RWPE2 (cell line): ENCODE measurements at regions not wholly inside any gene's neighbourhood (a gene's known extent, or its start where the extent isn't known, plus 50 kb on each side); places are given as distances from the start of the nearest gene placed in this dataset.

Experiments
- ATAC-seq: fragments of 200-7000 bp; cut with Tn5 transposase; 3 replicates; pipeline ENCODE4 v1.9.1; 2021; ENCODE audit warnings: low read depth
- DNase-seq: peaks from one replicate; pipeline ENCODE4 v3.0.0-alpha.2; 2020; ENCODE audit warnings: low spot score
- H3K27ac ChIP-seq: fragments of 450-650 bp; 2 replicates; pipeline ENCODE4 v1.5.1; 2017; ENCODE audit warnings: mild to moderate bottlenecking; ENCODE audit not compliant: poor library complexity, severe bottlenecking
- H3K27me3 ChIP-seq: fragments of 250-450 bp; sonication (Bioruptor Pico); 2 replicates; pipeline ENCODE4 v1.5.1; 2021; ENCODE audit warnings: mild to moderate bottlenecking, moderate library complexity; ENCODE audit not compliant: insufficient read depth, poor library complexity, severe bottlenecking
- H3K36me3 ChIP-seq: fragments of 250-450 bp; sonication (Bioruptor Pico); 2 replicates; pipeline ENCODE4 v1.5.1; 2020; ENCODE audit warnings: low read depth, mild to moderate bottlenecking, moderate library complexity
- H3K4me1 ChIP-seq: fragments of 250-450 bp; sonication (Bioruptor Pico); 2 replicates; pipeline ENCODE4 v1.5.1; 2021; ENCODE audit warnings: mild to moderate bottlenecking, moderate library complexity; ENCODE audit not compliant: insufficient read depth, poor library complexity, severe bottlenecking
- H3K4me3 ChIP-seq: fragments of 250-450 bp; sonication (Bioruptor Pico); 2 replicates; pipeline ENCODE4 v1.5.1; 2021; ENCODE audit warnings: mild to moderate bottlenecking, moderate library complexity; ENCODE audit not compliant: severe bottlenecking
- H3K9me3 ChIP-seq: fragments of 250-450 bp; sonication (Bioruptor Pico); 2 replicates; pipeline ENCODE4 v1.5.1; 2021; ENCODE audit warnings: mild to moderate bottlenecking, moderate library complexity; ENCODE audit not compliant: severe bottlenecking
- TF ChIP-seq, protein P1 (sequence below): fragments of 450-650 bp; IDR thresholded peaks from one replicate; pipeline ENCODE4 v1.5.1; 2017; ENCODE audit warnings: mild to moderate bottlenecking, moderate library complexity; ENCODE audit not compliant: poor library complexity, severe bottlenecking

DNA sequence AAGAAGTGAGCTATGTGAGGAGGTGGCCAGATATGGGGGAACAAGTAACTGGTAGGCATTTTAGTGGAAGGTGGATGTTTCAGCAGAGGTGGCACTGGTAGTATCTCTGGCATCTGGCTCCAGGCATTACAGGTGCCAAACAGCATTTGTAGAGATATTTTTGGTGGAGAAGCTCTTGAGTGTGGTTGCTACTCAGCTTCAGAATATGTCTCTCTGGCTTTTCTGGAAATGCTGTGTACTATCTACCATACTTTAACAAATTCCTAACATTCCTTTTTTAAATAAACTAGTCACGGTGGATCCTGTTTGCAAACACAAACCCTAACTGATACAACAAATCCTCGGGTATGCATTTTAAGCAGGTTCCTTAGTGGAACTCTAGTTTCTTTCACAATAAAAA lies 128.0 kb downstream of the BARX2 start:
- Histone ChIP-seq H3K36me3 (no peaks in the 10 kb centered on the region), H3K9me3 (peaks cover 2% of the 10 kb centered on the region), H3K27me3 (no peaks in the 10 kb centered on the region), H3K4me1 (no peaks in the 10 kb centered on the region), H3K27ac (no peak overlapping the region), H3K4me3 (no peak overlapping the region)
- DNase-seq (no peak), ATAC-seq (no peak)
- TF ChIP-seq, protein P1, sequence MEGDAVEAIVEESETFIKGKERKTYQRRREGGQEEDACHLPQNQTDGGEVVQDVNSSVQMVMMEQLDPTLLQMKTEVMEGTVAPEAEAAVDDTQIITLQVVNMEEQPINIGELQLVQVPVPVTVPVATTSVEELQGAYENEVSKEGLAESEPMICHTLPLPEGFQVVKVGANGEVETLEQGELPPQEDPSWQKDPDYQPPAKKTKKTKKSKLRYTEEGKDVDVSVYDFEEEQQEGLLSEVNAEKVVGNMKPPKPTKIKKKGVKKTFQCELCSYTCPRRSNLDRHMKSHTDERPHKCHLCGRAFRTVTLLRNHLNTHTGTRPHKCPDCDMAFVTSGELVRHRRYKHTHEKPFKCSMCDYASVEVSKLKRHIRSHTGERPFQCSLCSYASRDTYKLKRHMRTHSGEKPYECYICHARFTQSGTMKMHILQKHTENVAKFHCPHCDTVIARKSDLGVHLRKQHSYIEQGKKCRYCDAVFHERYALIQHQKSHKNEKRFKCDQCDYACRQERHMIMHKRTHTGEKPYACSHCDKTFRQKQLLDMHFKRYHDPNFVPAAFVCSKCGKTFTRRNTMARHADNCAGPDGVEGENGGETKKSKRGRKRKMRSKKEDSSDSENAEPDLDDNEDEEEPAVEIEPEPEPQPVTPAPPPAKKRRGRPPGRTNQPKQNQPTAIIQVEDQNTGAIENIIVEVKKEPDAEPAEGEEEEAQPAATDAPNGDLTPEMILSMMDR, result no peak

DNA sequence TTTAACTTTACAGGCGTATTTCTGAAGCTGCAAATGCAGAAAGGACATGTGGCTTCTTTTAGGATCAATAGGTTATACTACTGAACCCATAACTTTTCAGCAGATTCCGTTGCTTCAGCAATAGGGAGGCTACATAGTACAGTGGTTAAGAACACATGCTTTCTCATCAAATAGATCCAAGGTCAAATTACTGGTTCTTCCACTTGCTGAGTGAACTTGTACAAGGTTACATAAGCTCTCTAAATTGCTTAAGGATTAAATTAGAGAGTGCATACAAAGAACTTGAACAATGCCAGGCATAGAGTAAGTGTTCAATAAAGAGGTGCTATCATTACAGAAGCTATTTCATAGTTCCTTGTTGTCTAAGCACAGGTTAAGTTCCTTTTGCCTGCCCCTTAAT lies 129.6 kb downstream of the BARX2 start:
- ATAC-seq (no peak), DNase-seq (no peak)
- Histone ChIP-seq H3K4me3 (no peak overlapping the region), H3K9me3 (peaks cover 2% of the 10 kb centered on the region), H3K4me1 (no peaks in the 10 kb centered on the region), H3K27me3 (no peaks in the 10 kb centered on the region), H3K27ac (no peak overlapping the region), H3K36me3 (no peaks in the 10 kb centered on the region)
- TF ChIP-seq, protein P1, result no peak

DNA sequence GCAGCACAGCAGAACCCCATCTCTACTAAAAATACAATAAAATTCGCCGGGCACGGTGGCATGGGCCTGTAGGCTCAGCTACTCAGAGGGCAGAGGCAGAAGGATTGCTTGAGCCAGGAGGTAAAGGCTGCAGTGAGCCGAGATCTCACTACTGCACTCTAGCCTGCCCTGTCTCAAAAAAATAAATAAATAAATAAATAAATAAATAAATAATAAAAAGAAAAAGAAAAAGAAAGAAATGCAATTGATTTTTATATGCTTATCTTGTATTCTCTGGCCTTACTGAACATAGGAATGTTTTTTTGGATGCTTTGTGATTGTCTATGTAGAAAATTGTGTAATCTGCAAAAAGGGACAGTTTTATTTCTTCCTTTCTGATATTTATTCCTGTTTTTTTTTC lies 132.5 kb downstream of the BARX2 start:
- TF ChIP-seq, protein P1, result no peak
- Histone ChIP-seq H3K27me3 (no peaks in the 10 kb centered on the region), H3K4me1 (no peaks in the 10 kb centered on the region), H3K36me3 (no peaks in the 10 kb centered on the region), H3K27ac (no peak overlapping the region), H3K9me3 (no peaks in the 10 kb centered on the region), H3K4me3 (no peak overlapping the region)
- no peak for ATAC-seq
- DNase-seq, result no peak

DNA sequence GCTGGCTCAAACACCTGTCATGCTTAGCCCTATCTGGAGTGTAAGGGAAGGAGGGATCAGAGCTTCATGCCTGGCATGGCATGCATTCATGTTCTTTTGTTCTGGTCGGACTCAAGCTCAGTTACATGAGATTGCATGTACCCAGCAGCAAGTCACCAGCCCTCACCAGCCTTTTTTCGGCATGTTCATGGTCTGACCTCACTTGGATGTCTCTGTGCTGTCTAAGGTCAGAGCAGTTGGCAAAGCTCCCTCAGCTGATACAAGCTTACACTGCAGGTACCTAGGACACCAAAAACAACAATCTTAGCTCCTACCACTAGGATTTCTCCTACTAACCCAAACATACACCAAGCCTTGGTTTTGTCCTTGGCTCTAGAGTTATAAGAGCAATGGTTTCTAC lies 152.6 kb downstream of the BARX2 start:
- Histone ChIP-seq H3K27me3 (no peaks in the 10 kb centered on the region), H3K27ac (no peak overlapping the region), H3K9me3 (no peaks in the 10 kb centered on the region), H3K4me3 (no peak overlapping the region), H3K4me1 (no peaks in the 10 kb centered on the region), H3K36me3 (no peaks in the 10 kb centered on the region)
- DNase-seq (no peak), ATAC-seq (no peak)
- TF ChIP-seq, protein P1, result no peak

DNA sequence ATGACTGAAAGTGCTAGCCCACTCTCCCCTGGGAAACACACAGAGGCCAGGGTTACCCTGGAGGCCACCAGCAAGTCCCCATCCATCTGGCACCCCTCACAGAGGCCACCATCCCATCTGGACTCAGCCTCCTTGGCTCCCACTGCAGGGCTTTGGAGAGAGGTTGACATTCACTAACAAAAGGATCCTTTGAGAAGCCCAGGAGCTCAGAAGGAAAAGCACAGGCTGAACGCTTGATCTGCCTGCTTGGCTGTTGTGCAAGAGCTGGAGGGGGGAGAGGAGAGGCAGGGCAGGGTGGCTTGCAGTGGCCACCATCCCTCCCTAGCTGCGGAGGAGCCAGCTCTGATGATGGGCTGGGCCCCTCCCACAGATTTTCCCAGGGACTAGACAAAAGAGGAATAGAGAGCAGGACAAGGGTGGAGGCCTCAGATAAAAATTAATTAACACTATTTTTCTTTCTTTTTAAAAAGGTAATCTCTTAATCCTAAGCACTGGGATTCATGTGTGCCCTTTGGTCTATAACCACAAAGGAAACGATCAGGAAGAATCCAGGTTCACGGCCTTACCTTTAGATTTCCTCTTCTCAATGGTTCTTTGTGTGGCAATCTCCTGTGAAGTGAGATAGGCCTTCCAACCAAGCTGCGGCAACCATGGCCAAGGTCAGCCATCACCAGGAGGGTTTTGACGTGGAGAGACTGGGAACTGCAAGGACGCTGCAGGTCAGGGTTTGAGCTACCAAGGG lies 154.7 kb downstream of the BARX2 start:
- Histone ChIP-seq H3K4me1 (no peaks in the 10 kb centered on the region), H3K36me3 (no peaks in the 10 kb centered on the region), H3K4me3 (no peak overlapping the region), H3K27ac (no peak overlapping the region), H3K9me3 (no peaks in the 10 kb centered on the region), H3K27me3 (no peaks in the 10 kb centered on the region)
- ATAC-seq, result no peak
- TF ChIP-seq, protein P1, result no peak
- DNase-seq, result no peak
